ENCODE measurements at regions not wholly inside any gene's neighbourhood (a gene's known extent, or its start where the extent isn't known, plus 50 kb on each side); places are given as distances from the start of the nearest gene placed in this dataset.

DNA sequence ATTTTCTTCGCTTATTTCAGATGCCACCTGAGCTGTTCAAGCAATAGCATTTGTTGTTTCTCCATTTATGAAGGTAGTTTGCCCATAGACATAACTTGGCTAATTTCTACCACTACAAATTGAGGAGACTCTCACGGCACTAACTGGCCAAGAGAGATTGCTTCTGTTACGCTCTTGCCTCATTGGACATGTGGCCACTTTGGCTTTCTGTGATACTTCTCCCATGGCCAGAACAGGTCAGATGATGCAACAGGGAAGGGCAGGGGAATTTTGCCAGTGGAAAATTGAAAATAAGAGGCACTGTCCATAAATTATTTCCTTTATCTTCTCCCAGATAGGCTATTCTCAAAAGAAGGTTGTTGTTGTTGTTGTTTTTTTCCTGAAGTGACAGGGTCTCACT is 1633.3 kb upstream of the LRRTM3 start:
- TF ChIP-seq, protein P1, sequence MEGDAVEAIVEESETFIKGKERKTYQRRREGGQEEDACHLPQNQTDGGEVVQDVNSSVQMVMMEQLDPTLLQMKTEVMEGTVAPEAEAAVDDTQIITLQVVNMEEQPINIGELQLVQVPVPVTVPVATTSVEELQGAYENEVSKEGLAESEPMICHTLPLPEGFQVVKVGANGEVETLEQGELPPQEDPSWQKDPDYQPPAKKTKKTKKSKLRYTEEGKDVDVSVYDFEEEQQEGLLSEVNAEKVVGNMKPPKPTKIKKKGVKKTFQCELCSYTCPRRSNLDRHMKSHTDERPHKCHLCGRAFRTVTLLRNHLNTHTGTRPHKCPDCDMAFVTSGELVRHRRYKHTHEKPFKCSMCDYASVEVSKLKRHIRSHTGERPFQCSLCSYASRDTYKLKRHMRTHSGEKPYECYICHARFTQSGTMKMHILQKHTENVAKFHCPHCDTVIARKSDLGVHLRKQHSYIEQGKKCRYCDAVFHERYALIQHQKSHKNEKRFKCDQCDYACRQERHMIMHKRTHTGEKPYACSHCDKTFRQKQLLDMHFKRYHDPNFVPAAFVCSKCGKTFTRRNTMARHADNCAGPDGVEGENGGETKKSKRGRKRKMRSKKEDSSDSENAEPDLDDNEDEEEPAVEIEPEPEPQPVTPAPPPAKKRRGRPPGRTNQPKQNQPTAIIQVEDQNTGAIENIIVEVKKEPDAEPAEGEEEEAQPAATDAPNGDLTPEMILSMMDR (IDR thresholded peaks at IDR 0.05; ENCODE audit: insufficient read depth, low read length, severe bottlenecking), result no peak
- Histone ChIP-seq H3K4me3 (ENCODE audit: low read depth, low read length) (no peak overlapping the region), H3K27me3 (ENCODE audit: control insufficient read depth, insufficient read depth, low read length) (no peaks in the 10 kb centered on the region), H3K36me3 (ENCODE audit: control insufficient read depth, insufficient read depth, low read length) (no peaks in the 10 kb centered on the region)
- no peak for FAIRE-seq
- no peak for DNase-seq (ENCODE audit: low read depth)

DNA sequence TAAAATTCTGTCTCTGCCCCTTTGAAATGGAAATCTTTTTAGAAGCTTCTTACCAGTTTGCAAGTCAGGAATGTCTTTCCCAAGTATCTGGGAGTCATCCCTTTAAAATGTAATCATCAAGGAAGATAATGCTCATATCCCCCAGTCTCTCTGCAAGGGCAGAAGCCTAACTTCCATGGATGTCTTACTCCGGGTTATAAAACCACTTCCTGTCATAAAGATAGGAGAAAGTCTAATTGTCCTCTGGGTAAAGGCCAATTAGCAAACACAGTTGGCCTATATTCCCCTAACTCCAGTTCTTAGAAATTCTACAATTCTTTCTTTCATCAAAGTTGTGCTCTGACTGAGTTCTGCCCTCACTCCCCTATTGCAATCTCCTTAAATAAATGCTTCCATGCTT is 1631.5 kb upstream of the LRRTM3 start:
- Histone ChIP-seq H3K27me3 (ENCODE audit: control insufficient read depth, insufficient read depth, low read length) (no peaks in the 10 kb centered on the region), H3K4me3 (ENCODE audit: low read depth, low read length) (no peak overlapping the region), H3K36me3 (ENCODE audit: control insufficient read depth, insufficient read depth, low read length) (no peaks in the 10 kb centered on the region)
- no peak for FAIRE-seq
- TF ChIP-seq, protein P1 (IDR thresholded peaks at IDR 0.05; ENCODE audit: insufficient read depth, low read length, severe bottlenecking), result no peak
- no peak for DNase-seq (ENCODE audit: low read depth)

DNA sequence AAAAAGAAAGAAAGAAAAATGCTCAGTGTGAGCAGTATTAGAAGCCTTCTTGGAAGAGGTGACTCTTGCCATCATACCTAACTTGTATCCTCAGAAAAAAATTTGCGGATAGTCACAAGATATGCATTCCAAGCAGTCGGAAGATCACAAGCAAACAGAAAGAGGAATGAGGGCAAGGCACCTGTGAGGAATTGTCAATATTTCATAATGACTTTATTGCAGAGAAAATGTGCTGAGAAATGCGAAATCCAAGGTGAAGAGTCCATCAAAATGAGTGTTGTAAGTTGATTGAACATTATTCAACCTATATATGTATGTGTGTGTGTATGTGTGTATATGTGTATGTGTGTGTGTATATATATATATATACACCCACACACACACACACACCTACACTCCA is 1624.7 kb upstream of the LRRTM3 start:
- Histone ChIP-seq H3K4me3 (ENCODE audit: low read depth, low read length) (no peak overlapping the region), H3K27me3 (ENCODE audit: control insufficient read depth, insufficient read depth, low read length) (no peaks in the 10 kb centered on the region), H3K36me3 (ENCODE audit: control insufficient read depth, insufficient read depth, low read length) (no peaks in the 10 kb centered on the region)
- no peak for FAIRE-seq
- TF ChIP-seq, protein P1 (IDR thresholded peaks at IDR 0.05; ENCODE audit: insufficient read depth, low read length, severe bottlenecking), result no peak
- no peak for DNase-seq (ENCODE audit: low read depth)

DNA sequence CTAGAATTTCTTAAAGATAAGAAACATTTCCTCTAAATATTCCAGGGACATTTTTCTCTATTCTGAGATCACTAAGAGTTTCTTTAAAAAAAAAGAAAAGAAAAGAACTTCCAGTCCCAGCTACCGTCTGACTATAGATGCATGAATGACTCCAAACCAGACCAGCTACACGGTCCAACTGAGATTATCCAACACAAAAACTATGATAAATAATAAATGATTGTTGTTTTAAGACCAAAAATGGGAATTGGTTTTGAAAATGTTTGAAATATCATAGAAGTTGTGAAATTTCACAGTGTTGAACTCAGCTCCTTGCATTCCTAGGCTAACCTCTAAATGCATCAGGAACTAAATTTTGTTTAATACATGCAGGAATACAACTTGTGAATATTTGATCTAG is 1619.6 kb upstream of the LRRTM3 start:
- TF ChIP-seq, protein P1 (IDR thresholded peaks at IDR 0.05; ENCODE audit: insufficient read depth, low read length, severe bottlenecking), result no peak
- no peaks in the 10 kb centered on the region for H3K36me3 ChIP-seq (ENCODE audit: control insufficient read depth, insufficient read depth, low read length)
- no peak overlapping the region for H3K4me3 ChIP-seq (ENCODE audit: low read depth, low read length)
- no peaks in the 10 kb centered on the region for H3K27me3 ChIP-seq (ENCODE audit: control insufficient read depth, insufficient read depth, low read length)
- no peak for DNase-seq (ENCODE audit: low read depth)
- no peak for FAIRE-seq

DNA sequence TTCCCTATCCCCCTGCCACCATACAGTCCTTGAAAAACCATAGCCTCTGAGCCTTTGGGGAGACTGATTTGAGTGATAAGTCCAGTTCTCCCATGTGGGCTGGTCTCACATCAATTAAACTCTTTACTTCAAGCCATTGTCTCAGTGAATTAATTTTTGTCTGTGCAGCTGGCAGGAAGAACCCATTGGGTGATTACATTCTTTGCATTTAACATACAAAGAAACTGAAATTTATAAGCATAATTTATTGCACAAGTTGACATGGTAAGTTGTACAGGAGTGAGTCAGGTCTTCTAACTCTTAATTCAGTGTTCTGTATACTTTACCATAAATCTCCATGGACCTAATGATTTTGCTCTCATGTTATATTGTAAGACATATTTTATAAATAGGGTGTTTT is 1613.0 kb upstream of the LRRTM3 start:
- H3K4me3 ChIP-seq (ENCODE audit: low read depth, low read length), result no peak overlapping the region
- DNase-seq (ENCODE audit: low read depth) (no peak), FAIRE-seq (no peak)
- no peaks in the 10 kb centered on the region for H3K27me3 ChIP-seq (ENCODE audit: control insufficient read depth, insufficient read depth, low read length)
- TF ChIP-seq, protein P1 (IDR thresholded peaks at IDR 0.05; ENCODE audit: insufficient read depth, low read length, severe bottlenecking), result no peak
- no peaks in the 10 kb centered on the region for H3K36me3 ChIP-seq (ENCODE audit: control insufficient read depth, insufficient read depth, low read length)

DNA sequence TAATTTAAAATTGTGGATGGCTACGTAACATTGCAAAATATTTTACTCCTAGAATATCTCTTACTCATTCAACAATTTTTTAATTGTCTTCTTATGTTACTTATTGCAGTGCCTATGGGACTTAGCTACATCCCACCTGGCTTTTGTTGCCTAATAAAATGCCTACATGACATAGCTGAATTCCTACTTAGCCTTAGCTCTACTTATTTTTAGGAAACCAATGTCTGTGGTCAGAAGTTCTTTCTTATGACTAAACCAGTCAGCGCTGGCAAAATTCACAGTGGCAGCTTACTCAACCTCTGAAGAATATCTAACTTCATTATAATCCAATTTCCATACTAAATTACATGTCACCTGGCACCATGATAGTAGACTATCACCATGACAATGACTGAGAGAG is 1612.4 kb upstream of the LRRTM3 start:
- FAIRE-seq, result no peak
- no peaks in the 10 kb centered on the region for H3K27me3 ChIP-seq (ENCODE audit: control insufficient read depth, insufficient read depth, low read length)
- TF ChIP-seq, protein P1 (IDR thresholded peaks at IDR 0.05; ENCODE audit: insufficient read depth, low read length, severe bottlenecking), result no peak
- DNase-seq (ENCODE audit: low read depth), result no peak
- no peak overlapping the region for H3K4me3 ChIP-seq (ENCODE audit: low read depth, low read length)
- no peaks in the 10 kb centered on the region for H3K36me3 ChIP-seq (ENCODE audit: control insufficient read depth, insufficient read depth, low read length)

All from bronchial epithelial cell (primary cell).